Smooth muscle cell (in vitro differentiated cells): ENCODE measurements at regions not wholly inside any gene's neighbourhood (a gene's known extent, or its start where the extent isn't known, plus 50 kb on each side); places are given as distances from the start of the nearest gene placed in this dataset.
"Not testable (repeated sequence)": the region's sequence is repeated elsewhere in the genome, so short reads cannot be mapped to it uniquely, and the experiment has no call there.

Experiments used
- DNase-seq: peaks from one replicate; lab custom pipeline; 2025; ENCODE audit not compliant: unreplicated experiment; lab: John Stamatoyannopoulos, UW
- H2AFZ ChIP-seq: fragments of 200-600 bp; sonication (generic); 2 replicates; pipeline ENCODE4 v1.6.0; 2016; ENCODE audit warnings: antibody characterized with exemption, low read depth, mild to moderate bottlenecking
- H3F3A ChIP-seq: fragments of 200-600 bp; sonication (generic); 2 replicates; pipeline ENCODE4 v1.6.0; 2017; ENCODE audit warnings: antibody characterized with exemption, low read depth
- H3K27ac ChIP-seq: fragments of 200-600 bp; sonication (generic); 2 replicates; pipeline ENCODE4 v1.5.1; 2016; ENCODE audit warnings: low read depth, mild to moderate bottlenecking
- H3K27me3 ChIP-seq: fragments of 200-600 bp; sonication (generic); 2 replicates; pipeline ENCODE4 v1.6.1; 2016; ENCODE audit warnings: low read depth, mild to moderate bottlenecking
- H3K36me3 ChIP-seq: fragments of 200-600 bp; sonication (generic); 2 replicates; pipeline ENCODE4 v1.5.1; 2016; ENCODE audit warnings: low read depth
- H3K4me1 ChIP-seq: fragments of 200-600 bp; sonication (generic); 2 replicates; pipeline ENCODE4 v1.5.1; 2016; ENCODE audit warnings: low read depth
- H3K4me2 ChIP-seq: fragments of 200-600 bp; sonication (generic); 2 replicates; pipeline ENCODE4 v1.6.0; 2016; ENCODE audit warnings: mild to moderate bottlenecking
- H3K4me3 ChIP-seq: fragments of 200-600 bp; sonication (generic); 2 replicates; pipeline ENCODE4 v1.5.1; 2016; ENCODE audit warnings: mild to moderate bottlenecking
- H3K79me2 ChIP-seq: fragments of 200-600 bp; sonication (generic); 2 replicates; pipeline ENCODE4 v1.6.0; 2016; ENCODE audit warnings: low read depth, mild to moderate bottlenecking
- H3K9ac ChIP-seq: fragments of 200-600 bp; sonication (generic); 2 replicates; pipeline ENCODE4 v1.6.0; 2016; ENCODE audit warnings: low read depth
- H3K9me3 ChIP-seq: fragments of 200-600 bp; sonication (generic); replicated peaks from 2 replicates; pipeline ENCODE4 v1.5.1; 2016; ENCODE audit warnings: low read depth
- H4K20me1 ChIP-seq: fragments of 200-600 bp; sonication (generic); 2 replicates; pipeline ENCODE4 v1.6.0; 2016; ENCODE audit warnings: low read depth
- WGBS: methylation state at CpG from one replicate; pipeline ENCODE4 v1.1.7; 2016; ENCODE audit warnings: low lambda C conversion rate; 5-methylcytosine and 5-hydroxymethylcytosine counted together
- TF ChIP-seq, protein P1 (sequence below): fragments of 200-600 bp; sonication (generic); IDR thresholded peaks from 2 replicates; pipeline ENCODE4 v1.5.1; 2017; ENCODE audit warnings: borderline replicate concordance, mild to moderate bottlenecking, antibody characterized with exemption; ENCODE audit not compliant: insufficient read depth, poor library complexity, severe bottlenecking

DNA sequence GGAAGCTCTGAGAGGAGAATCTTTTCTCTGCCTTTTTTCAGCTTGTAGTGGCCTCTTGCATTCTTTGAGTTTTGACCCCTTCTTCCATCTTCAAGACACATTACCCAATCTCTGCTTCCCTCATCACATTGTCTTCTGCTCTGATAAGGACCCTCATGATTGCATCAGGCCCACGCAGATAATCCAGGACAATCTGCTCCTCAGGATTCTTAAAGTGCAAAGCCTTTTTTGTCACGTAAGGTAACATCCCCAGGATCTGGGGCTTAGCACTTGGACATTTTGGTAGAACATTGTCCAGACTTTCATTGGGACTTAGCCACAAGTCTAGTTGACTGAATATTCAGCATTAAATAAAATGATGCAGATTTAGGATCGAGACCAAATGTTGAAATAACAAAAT lies 521.2 kb downstream of the RMST start:
- no peaks in the 10 kb centered on the region for H3F3A ChIP-seq
- H3K79me2 ChIP-seq: no peaks in the 10 kb centered on the region
- no peaks in the 10 kb centered on the region for H4K20me1 ChIP-seq
- no peaks in the 10 kb centered on the region for H3K9me3 ChIP-seq
- H3K9ac ChIP-seq: no peak overlapping the region
- no peaks in the 10 kb centered on the region for H3K36me3 ChIP-seq
- TF ChIP-seq, protein P1, sequence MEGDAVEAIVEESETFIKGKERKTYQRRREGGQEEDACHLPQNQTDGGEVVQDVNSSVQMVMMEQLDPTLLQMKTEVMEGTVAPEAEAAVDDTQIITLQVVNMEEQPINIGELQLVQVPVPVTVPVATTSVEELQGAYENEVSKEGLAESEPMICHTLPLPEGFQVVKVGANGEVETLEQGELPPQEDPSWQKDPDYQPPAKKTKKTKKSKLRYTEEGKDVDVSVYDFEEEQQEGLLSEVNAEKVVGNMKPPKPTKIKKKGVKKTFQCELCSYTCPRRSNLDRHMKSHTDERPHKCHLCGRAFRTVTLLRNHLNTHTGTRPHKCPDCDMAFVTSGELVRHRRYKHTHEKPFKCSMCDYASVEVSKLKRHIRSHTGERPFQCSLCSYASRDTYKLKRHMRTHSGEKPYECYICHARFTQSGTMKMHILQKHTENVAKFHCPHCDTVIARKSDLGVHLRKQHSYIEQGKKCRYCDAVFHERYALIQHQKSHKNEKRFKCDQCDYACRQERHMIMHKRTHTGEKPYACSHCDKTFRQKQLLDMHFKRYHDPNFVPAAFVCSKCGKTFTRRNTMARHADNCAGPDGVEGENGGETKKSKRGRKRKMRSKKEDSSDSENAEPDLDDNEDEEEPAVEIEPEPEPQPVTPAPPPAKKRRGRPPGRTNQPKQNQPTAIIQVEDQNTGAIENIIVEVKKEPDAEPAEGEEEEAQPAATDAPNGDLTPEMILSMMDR: no peak
- H3K4me3 ChIP-seq: no peak overlapping the region
- WGBS: 66% methylated on average over 3 of the region's 3 CpGs
- no peaks in the 10 kb centered on the region for H3K4me1 ChIP-seq
- no peak for DNase-seq
- no peak overlapping the region for H3K27ac ChIP-seq
- no peak overlapping the region for H2AFZ ChIP-seq
- H3K4me2 ChIP-seq: no peak overlapping the region
- no peaks in the 10 kb centered on the region for H3K27me3 ChIP-seq

DNA sequence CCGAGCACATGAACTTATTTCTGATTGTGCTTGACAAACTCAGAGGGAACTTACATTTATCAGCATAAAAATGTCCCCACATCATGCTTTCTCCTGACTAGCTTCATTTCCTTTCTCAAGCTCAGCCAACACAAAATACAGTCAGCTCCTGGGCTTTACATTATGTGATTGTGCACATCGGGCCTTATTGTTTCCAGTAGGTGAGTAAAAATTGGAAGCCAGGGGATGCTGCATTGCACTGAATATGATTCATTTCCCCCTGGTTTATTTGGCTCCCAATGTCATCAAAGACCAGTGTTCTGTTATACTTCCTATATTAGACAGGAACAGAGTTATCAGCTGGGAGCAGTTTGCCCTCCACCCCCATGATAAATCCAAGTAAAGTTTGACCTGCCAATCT lies 521.8 kb downstream of the RMST start:
- no peaks in the 10 kb centered on the region for H3K27me3 ChIP-seq
- no peak for DNase-seq
- no peak overlapping the region for H2AFZ ChIP-seq
- H3K9ac ChIP-seq: no peak overlapping the region
- no peaks in the 10 kb centered on the region for H3F3A ChIP-seq
- no peaks in the 10 kb centered on the region for H3K9me3 ChIP-seq
- H3K36me3 ChIP-seq: no peaks in the 10 kb centered on the region
- no peaks in the 10 kb centered on the region for H3K4me1 ChIP-seq
- TF ChIP-seq, protein P1: no peak
- no peak overlapping the region for H3K27ac ChIP-seq
- H4K20me1 ChIP-seq: no peaks in the 10 kb centered on the region
- 87% methylated on average over 2 of the region's 2 CpGs for WGBS
- H3K79me2 ChIP-seq: no peaks in the 10 kb centered on the region
- H3K4me2 ChIP-seq: no peak overlapping the region
- no peak overlapping the region for H3K4me3 ChIP-seq

DNA sequence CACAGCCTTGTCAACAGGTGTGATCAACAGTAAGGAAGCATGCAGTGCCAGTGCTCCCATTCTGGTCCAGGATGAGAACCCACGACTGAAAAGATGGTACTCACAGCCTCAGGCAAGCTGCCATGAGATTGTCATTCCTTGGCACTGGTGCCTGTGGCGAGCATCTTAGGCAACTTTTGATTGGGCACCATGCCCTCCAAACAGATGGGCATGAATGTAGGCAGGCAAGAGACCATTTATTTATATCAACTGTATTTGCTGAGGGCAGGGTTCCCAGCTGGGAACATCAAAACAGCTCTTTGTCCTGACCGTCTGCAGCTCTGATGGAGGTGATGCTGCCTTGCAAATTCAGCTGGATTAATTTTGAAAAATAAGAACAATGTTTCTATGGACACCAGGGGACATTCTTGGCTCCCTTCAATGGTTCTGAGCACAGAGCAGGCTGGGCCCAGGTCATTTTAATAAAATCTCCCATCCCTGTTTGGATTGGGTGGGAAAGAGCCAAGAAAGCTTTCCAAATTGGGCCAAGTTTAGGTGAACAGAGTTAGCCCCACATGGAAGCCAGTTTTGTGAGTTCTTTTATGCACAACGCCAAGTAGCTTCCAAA lies 522.5 kb downstream of the RMST start:
- DNase-seq: no peak
- TF ChIP-seq, protein P1: no peak
- Histone ChIP-seq H3K36me3 (no peaks in the 10 kb centered on the region), H3F3A (no peaks in the 10 kb centered on the region), H4K20me1 (no peaks in the 10 kb centered on the region), H3K79me2 (no peaks in the 10 kb centered on the region), H3K9ac (no peak overlapping the region), H2AFZ (no peak overlapping the region), H3K4me3 (no peak overlapping the region), H3K4me2 (no peak overlapping the region), H3K4me1 (no peaks in the 10 kb centered on the region), H3K9me3 (no peaks in the 10 kb centered on the region), H3K27me3 (no peaks in the 10 kb centered on the region), H3K27ac (no peak overlapping the region)
- 94% methylated on average over 4 of the region's 4 CpGs for WGBS

DNA sequence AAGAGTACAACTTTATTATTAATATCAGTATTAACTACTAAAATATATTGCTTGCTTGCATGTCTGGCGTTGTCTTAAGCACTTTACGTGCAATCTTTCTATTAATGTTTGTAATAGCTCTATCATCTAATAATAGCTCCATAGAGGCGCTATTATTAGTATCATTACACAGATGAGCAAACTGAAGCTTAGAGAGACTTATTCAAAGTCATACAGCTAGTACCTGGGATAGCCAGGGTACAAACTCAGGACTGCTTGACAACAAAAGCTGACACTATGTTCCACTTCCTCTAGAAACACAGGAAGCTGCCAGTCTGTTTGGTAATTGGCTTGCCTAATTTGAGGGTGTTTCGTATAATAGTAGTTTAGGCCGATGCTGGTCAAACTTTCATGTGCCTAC lies 523.2 kb downstream of the RMST start:
- TF ChIP-seq, protein P1: no peak
- no peaks in the 10 kb centered on the region for H3K9me3 ChIP-seq
- DNase-seq: no peak
- no peaks in the 10 kb centered on the region for H3F3A ChIP-seq
- no peaks in the 10 kb centered on the region for H4K20me1 ChIP-seq
- H3K27me3 ChIP-seq: no peaks in the 10 kb centered on the region
- H3K4me2 ChIP-seq: no peak overlapping the region
- H3K9ac ChIP-seq: no peak overlapping the region
- no peak overlapping the region for H3K27ac ChIP-seq
- WGBS: 91% methylated on average over 5 of the region's 5 CpGs
- no peak overlapping the region for H3K4me3 ChIP-seq
- H2AFZ ChIP-seq: no peak overlapping the region
- H3K36me3 ChIP-seq: no peaks in the 10 kb centered on the region
- H3K79me2 ChIP-seq: no peaks in the 10 kb centered on the region
- no peaks in the 10 kb centered on the region for H3K4me1 ChIP-seq

DNA sequence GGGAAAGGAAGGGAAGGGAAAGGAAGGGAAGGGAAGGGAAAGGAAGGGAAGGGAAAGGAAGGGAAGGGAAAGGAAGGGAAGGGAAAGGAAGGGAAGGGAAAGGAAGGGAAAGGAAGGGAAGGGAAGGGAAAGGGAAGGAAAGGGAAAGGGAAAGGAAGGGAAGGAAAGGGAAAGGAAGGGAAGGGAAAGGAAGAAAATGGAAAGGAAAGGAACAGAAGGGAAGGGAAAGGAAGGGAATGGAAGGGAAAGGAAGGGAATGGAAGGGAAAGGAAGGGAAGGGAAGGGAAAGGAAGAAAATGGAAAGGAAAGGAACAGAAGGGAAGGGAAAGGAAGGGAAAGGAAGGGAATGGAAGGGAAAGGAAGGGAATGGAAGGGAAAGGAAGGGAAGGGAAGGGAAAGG lies 526.0 kb downstream of the RMST start:
- not testable (repeated sequence) for H2AFZ ChIP-seq, H3K27me3 ChIP-seq, H3K4me1 ChIP-seq, H4K20me1 ChIP-seq, H3K9ac ChIP-seq, H3F3A ChIP-seq, H3K4me3 ChIP-seq, DNase-seq, H3K36me3 ChIP-seq, H3K79me2 ChIP-seq, H3K4me2 ChIP-seq, H3K9me3 ChIP-seq, H3K27ac ChIP-seq
